ENCODE measurements at regions not wholly inside any gene's neighbourhood (a gene's known extent, or its start where the extent isn't known, plus 50 kb on each side); places are given as distances from the start of the nearest gene placed in this dataset.

- TF ChIP-seq TBL1XR1 (IDR thresholded peaks at IDR 0.05; ENCODE audit: low read depth, low read length) = no peak
- TF ChIP-seq SREBF2 (IDR thresholded peaks at IDR 0.05; ENCODE audit: low read length) = no peak
- no peak for TF ChIP-seq MYB (IDR thresholded peaks at IDR 0.05; ENCODE audit: borderline replicate concordance, low read depth, low read length)
Measured at GRCh38 chr20:23230766-23231385, 119.7 kb upstream of the NXT1 start (continued).

GRCh38 chr20:23229989-23230388, 120.6 kb upstream of the NXT1 start:
- H3K4me3 ChIP-seq = no peak overlapping the region
- no peak for DNase-seq (ENCODE audit: low read depth, low spot score)
- RAD21 ChIA-PET (ENCODE audit: unreplicated experiment) = no interaction called here
- BruUV-seq (replicated peaks) = no TSS peak
- H3K36me3 ChIP-seq (ENCODE audit: control insufficient read depth in 2 of 2, insufficient read depth in 2 of 2, low read length in 1 of 2) = no peaks in the 10 kb centered on the region
- WGBS (ENCODE audit: insufficient coverage, insufficient replicate concordance, low lambda C conversion rate, missing lambda C conversion rate) = 13% methylated on average over 3 of the region's 3 CpGs
- H3K9me3 ChIP-seq (replicated peaks; ENCODE audit: control insufficient read depth, insufficient read depth, low read length) = no peaks in the 10 kb centered on the region; the same call in 2 of the 3 replicates
- ATAC-seq = no peak
- POLR2A ChIA-PET = no interaction called here
- H3K9ac ChIP-seq (ENCODE audit: control insufficient read depth, insufficient read depth, low read length) = no peak overlapping the region
- TF ChIP-seq SPI1 (IDR thresholded peaks at IDR 0.05; ENCODE audit: borderline replicate concordance, insufficient read depth, low read depth, low read length) = no peak
- TF ChIP-seq E2F4 (IDR thresholded peaks at IDR 0.05; ENCODE audit: low read depth, low read length) = no peak
- TF ChIP-seq ATF7 (IDR thresholded peaks at IDR 0.05; ENCODE audit: low read depth) = no peak
- H3K4me2 ChIP-seq (ENCODE audit: control insufficient read depth, insufficient read depth) = no peak overlapping the region
- FAIRE-seq = no peak
- H3K4me1 ChIP-seq (ENCODE audit: control insufficient read depth, insufficient read depth, low read length) = no peaks in the 10 kb centered on the region
- H3K79me2 ChIP-seq (ENCODE audit: control insufficient read depth, insufficient read depth, low read length) = no peaks in the 10 kb centered on the region
- SMC1A ChIA-PET (ENCODE audit: uncharacterized antibody, unreplicated experiment) = no interaction called here
- CTCF ChIA-PET = interaction anchor here (1.5 kb wide), 1 partner anchor 538 kb away, joined by 5 read pairs; no protein-coding TSS in a partner anchor
- H2AFZ ChIP-seq (ENCODE audit: control insufficient read depth, low read depth, low read length) = no peak overlapping the region
- H3K27ac ChIP-seq (ENCODE audit: control insufficient read depth, insufficient read depth) = no peak overlapping the region
- H3K27me3 ChIP-seq (replicated peaks in 1 of 2; ENCODE audit: control insufficient read depth in 2 of 2, insufficient read depth in 2 of 2, low read length in 1 of 2) = no peaks in the 10 kb centered on the region
- intact Hi-C loops (cut with micrococcal nuclease; ENCODE audit: unreplicated experiment) (no loop called here), in situ Hi-C loops (cut with MboI) (loop anchor here (25.0 kb wide), 1 partner anchor 893 kb away; no protein-coding TSS in a partner anchor)
- H4K20me1 ChIP-seq (ENCODE audit: control insufficient read depth, insufficient read depth) = no peaks in the 10 kb centered on the region

Data from GM12878 (cell line).